H54 (cell line): ENCODE measurements at regions not wholly inside any gene's neighbourhood (a gene's known extent, or its start where the extent isn't known, plus 50 kb on each side); places are given as distances from the start of the nearest gene placed in this dataset.

Experiments used
- DNase-seq: peaks from one replicate; pipeline ENCODE4 v3.0.0; 2011; ENCODE audit warnings: low spot score, mixed read lengths; ENCODE audit not compliant: insufficient read length
- FAIRE-seq: peaks from 3 replicates; lab custom pipeline; 2011; peaks lifted over from hg19 to GRCh38; lab: Jason Lieb, UNC
- POLR2A ChIP-seq: IDR thresholded peaks from 2 replicates; pipeline ENCODE4 v1.6.1; 2011; ENCODE audit warnings: low read depth, mild to moderate bottlenecking, low read length

DNA sequence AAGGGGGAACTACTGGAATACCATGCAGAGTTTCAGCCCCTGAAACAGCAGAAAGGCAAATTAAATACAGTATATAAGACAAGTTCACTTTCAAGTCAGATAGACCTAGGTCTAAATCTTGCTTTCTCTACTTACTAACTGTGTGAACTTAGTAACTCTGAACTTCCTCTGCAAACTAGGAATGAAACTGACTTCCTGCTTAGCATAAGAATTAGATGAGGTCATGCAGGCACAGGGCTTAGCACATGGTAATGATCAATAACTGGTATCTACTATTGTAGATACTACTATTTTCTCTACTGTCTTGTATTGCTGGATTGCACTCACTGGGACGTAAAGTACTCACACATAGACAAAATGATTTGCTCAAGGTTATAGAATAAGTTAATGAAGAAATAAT, 51.5 kb upstream of the MTNR1B start:
- TF ChIP-seq POLR2A: no peak
- DNase-seq (no peak), FAIRE-seq (no peak)

DNA sequence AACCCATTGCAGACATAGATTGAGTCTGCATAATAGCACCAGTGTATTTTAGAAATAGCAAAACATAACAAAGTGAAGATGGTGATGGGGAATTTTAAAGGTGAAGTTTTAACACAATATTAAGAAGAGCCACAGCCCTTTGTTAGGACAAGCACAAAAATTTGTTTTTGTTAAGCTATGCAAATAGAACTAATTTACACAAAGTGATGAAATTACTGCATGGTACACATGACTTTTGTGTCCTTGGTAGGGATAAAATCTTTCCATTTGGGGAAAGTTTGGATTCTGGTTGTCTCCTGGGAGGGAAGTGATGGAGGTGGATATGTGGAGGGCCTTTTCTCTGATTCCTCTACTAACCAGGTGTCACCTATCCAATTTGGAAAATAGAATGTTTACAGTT, 50.4 kb upstream of the MTNR1B start:
- no peak for TF ChIP-seq POLR2A
- FAIRE-seq (no peak), DNase-seq (no peak)
